SW480 (cell line): ENCODE measurements at regions not wholly inside any gene's neighbourhood (a gene's known extent, or its start where the extent isn't known, plus 50 kb on each side); places are given as distances from the start of the nearest gene placed in this dataset.
"Not testable (repeated sequence)": the region's sequence is repeated elsewhere in the genome, so short reads cannot be mapped to it uniquely, and the experiment has no call there.

ENCODE experiments used
- DNase-seq: peaks from one replicate; pipeline ENCODE4 v3.0.0-alpha.2; 2016; ENCODE audit warnings: low spot score

DNA sequence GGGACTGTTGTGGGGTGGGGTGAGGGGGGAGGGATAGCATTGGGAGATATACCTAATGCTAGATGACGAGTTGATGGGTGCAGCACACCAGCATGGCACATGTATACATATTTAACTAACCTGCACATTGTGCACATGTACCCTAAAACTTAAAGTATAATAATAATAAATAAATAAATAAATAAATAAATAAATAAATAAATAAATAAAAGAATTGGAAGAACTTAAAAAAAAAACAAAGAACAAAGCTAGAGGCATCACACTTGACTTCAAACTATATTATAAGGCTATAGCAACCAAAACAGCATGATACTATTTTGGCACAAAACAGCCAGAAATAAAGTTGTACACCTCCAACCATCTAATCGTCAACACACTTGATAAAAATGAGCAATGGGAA lies 106.5 kb upstream of the NDST3 start:
- DNase-seq = not testable (repeated sequence)

DNA sequence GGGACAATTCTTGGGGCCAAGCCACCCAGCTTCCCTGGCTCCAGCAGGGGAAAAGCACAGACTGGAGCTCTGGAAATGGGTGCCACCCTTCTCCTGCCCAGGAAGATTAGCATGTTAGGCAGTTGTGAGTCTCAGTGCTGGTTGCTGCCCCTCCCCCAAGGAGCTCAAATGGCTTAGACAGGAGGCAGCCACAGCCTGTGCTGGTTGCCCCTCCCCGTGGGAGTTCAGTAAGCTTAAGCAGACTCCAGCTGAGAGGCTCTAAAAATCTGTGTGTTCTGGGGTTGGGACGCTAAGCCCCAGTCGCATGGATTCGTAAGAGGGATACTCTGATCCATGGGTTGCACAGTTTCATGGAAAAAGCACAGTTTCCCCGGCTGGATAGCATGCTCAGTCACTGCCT lies 92.7 kb upstream of the NDST3 start:
- no peak for DNase-seq

DNA sequence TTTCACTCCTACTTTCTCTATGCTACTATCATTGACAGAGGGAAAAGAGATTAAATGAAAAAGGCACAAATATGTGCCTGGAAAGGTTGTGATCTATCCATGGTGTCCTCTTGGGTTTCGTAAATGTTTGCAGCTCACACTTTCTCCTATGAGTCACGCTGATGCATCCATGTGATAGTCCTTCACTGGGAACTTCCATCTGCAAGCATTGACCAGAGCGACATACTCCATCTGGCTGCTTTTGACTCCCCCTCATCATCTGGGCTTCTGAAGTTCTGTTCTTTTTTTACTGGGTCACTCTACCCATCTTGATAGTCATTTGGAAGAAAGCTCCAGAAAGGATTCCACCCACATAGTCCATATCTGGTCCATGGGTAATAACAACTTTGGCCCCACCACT lies 84.7 kb upstream of the NDST3 start:
- DNase-seq = no peak

DNA sequence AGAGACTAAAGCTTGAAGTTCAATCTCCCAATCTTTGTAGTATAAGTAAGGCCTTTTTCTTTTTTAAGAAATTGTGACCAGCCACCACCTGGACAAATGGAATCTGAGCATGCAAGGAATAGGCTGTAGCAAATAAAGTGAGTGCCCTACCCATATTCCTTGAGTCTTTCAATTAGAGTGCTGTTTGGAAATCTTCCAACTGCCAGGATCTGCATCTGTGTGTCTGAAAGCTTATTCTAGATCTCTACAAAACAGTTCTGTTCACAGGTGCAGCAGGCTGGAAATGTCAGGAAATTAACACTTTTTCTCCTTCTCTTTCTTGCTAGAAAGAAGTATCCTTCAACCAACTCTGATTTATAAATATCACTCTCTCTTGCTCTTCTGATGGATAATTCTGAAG lies 76.7 kb upstream of the NDST3 start:
- no peak for DNase-seq

DNA sequence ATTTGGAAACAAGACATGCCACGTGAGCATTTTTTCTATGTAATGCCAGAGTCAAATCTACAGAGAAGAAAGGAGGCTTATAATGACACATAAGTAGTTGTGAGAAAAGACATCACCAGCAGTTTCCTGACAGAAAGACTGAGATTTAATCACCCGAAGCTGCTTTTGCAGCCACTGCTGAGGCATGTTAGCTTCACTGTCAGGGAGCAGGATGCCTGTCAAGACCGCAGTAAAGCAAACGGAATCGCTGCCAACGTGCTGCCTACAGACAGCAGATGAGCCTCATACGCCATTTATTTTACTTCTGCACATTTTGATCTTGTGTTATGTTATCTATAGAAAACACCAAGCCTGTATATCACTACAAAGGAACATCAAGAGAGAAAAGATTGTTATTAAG lies 68.7 kb upstream of the NDST3 start:
- DNase-seq = no peak

DNA sequence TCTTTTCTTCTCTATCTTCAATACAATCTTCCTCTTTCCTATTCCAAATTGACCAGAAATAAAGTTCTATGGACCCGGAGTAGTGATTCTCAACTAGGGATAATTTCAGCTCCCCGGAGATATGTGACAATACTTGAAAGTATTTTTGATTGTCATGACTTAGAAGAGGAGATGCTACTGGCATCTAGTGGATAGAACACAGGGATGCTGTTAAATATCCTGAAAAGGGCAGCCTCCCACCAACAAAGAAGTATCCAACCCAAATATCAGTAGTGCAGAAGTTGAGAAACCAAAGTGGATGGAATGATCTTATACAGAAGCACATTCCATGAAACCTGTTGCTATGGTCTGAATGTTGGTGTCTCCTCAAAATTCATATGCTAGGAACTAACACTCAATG lies 65.7 kb upstream of the NDST3 start:
- no peak for DNase-seq

DNA sequence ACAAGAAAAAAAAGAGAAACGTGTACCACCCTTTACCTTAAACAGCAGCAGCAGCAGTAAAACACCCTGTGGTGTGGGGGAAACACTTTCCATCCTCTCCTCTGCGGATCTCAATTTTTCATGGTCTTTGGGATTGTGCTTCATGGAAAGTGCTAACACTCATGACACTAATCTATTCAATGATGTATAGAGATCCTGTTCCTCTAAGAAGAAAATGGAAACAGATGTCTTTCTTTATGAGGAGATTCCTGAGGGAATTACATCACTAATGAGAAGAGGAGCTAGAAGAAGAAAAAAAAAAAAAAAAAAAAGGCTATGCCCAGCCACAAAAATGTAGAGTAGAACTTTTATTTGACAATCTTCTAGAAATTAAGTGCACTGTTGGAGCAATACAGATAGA lies 62.9 kb upstream of the NDST3 start:
- DNase-seq = no peak

DNA sequence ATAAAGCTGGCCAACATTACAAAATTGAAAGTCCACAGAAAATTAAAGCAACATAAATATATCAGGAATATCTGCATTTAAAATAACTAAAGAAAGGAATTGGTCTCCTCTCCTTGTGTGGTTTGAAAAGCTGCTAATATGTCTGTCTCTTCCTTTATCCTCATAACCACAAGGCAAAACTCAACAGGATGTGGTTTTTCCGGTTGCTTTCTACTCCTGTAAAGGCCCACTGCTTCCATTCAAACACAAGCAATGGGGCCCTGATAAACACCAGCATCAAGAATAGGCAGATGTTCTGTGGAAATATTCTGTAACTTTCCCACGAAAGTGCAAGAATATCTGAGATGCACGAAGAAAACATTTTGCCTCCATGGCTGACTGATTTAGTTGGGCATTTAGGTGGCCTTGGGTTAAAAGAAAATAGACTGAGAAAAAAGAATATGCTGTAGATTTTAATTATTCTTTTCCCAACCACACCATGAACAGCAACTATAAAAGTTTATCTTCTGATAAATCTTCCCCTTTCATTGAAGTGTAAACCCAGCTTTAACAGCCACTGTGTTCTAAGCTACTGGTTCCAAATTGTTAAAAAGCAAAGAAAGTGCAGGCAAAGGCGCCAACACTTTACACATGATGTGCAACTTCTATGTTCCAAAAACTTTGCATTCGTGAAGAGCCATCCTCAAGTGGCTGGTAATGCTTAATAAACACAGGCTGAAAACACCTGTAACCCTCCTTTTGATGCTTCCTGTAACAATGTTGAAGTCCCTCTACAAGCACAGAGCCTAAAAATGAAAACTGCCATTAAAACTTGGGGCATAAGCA lies 50.5 kb upstream of the NDST3 start:
- peak; percentile 53 for DNase-seq

DNA sequence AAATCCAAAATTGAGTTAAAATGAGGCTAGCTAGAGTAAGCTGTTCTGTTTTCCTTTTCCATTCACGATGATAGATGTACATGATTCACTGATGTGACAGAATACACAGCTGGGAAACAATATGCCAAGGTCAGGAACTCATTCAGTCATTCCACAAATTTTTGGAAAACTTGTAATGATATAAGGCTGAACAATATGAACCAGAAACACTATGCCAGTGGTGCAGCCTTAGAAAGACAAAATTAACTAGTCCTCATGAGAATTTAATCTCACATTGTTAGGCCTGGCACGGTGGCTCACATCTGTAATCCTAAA lies 50.0 kb upstream of the NDST3 start:
- no peak for DNase-seq
